HL-60 (cell line): ENCODE measurements at regions not wholly inside any gene's neighbourhood (a gene's known extent, or its start where the extent isn't known, plus 50 kb on each side); places are given as distances from the start of the nearest gene placed in this dataset.

ENCODE experiments used
- DNase-seq, 2 experiments: peaks; one replicate each; pipeline ENCODE4 v3.0.0-alpha.2; 2010 to 2020; ENCODE audit warnings: low read depth in 1 of 2, low spot score in 1 of 2
- H3K27ac ChIP-seq: fragments of 250-450 bp; sonication (Bioruptor Pico); replicated peaks from 2 replicates; pipeline ENCODE4 v1.5.1; 2020; ENCODE audit warnings: mild to moderate bottlenecking, moderate library complexity
- H3K27me3 ChIP-seq: fragments of 250-450 bp; sonication (Bioruptor Pico); 2 replicates; pipeline ENCODE4 v1.5.1; 2021; ENCODE audit warnings: mild to moderate bottlenecking, moderate library complexity; ENCODE audit not compliant: insufficient read depth, poor library complexity, severe bottlenecking
- H3K4me3 ChIP-seq: replicated peaks from 2 replicates; pipeline ENCODE4 v1.5.1; 2011; ENCODE audit warnings: mild to moderate bottlenecking, control low read depth, low read length; ENCODE audit not compliant: insufficient read depth
- GABPA ChIP-seq: IDR thresholded peaks from 2 replicates; pipeline ENCODE4 v1.6.1; 2012; ENCODE audit warnings: low read depth
- POLR2AphosphoS5 ChIP-seq: IDR thresholded peaks from 2 replicates; pipeline ENCODE4 v1.6.1; 2012; ENCODE audit warnings: low read depth
- SPI1 ChIP-seq: IDR thresholded peaks from 2 replicates; pipeline ENCODE4 v1.6.1; 2012; ENCODE audit warnings: low read depth, mild to moderate bottlenecking, borderline replicate concordance
- TF ChIP-seq, protein P1 (sequence below): IDR thresholded peaks from one replicate; pipeline ENCODE4 v1.5.1; 2011; ENCODE audit warnings: low read length, control low read depth, inconsistent platforms; ENCODE audit not compliant: insufficient read depth
- TF ChIP-seq, protein P2 (sequence below): IDR thresholded peaks from 2 replicates; pipeline ENCODE4 v1.6.1; 2012; ENCODE audit warnings: low read depth; ENCODE audit not compliant: insufficient replicate concordance

DNA sequence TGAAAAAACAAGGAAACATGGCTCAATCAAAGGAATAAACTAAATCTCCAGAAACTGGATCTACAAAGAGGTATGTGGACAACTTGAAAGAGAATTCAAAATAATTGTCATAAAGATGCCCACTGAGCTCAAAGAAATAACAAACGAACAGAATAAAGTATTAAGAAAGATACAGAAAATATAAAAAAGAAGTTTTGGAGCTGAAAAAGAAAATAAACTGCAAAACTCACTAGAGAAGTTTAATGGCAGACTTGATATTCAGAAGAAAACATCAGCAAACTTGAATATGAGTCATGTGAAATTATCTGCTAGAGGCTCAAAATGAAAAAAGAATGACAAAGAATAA lies 208.1 kb upstream of the SAMSN1 start:
- Histone ChIP-seq H3K4me3 (no peak overlapping the region), H3K27ac (no peak overlapping the region), H3K27me3 (no peaks in the 10 kb centered on the region)
- TF ChIP-seq POLR2AphosphoS5 = no peak
- no peak for TF ChIP-seq SPI1
- TF ChIP-seq, protein P1, sequence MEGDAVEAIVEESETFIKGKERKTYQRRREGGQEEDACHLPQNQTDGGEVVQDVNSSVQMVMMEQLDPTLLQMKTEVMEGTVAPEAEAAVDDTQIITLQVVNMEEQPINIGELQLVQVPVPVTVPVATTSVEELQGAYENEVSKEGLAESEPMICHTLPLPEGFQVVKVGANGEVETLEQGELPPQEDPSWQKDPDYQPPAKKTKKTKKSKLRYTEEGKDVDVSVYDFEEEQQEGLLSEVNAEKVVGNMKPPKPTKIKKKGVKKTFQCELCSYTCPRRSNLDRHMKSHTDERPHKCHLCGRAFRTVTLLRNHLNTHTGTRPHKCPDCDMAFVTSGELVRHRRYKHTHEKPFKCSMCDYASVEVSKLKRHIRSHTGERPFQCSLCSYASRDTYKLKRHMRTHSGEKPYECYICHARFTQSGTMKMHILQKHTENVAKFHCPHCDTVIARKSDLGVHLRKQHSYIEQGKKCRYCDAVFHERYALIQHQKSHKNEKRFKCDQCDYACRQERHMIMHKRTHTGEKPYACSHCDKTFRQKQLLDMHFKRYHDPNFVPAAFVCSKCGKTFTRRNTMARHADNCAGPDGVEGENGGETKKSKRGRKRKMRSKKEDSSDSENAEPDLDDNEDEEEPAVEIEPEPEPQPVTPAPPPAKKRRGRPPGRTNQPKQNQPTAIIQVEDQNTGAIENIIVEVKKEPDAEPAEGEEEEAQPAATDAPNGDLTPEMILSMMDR = no peak
- TF ChIP-seq, protein P2, sequence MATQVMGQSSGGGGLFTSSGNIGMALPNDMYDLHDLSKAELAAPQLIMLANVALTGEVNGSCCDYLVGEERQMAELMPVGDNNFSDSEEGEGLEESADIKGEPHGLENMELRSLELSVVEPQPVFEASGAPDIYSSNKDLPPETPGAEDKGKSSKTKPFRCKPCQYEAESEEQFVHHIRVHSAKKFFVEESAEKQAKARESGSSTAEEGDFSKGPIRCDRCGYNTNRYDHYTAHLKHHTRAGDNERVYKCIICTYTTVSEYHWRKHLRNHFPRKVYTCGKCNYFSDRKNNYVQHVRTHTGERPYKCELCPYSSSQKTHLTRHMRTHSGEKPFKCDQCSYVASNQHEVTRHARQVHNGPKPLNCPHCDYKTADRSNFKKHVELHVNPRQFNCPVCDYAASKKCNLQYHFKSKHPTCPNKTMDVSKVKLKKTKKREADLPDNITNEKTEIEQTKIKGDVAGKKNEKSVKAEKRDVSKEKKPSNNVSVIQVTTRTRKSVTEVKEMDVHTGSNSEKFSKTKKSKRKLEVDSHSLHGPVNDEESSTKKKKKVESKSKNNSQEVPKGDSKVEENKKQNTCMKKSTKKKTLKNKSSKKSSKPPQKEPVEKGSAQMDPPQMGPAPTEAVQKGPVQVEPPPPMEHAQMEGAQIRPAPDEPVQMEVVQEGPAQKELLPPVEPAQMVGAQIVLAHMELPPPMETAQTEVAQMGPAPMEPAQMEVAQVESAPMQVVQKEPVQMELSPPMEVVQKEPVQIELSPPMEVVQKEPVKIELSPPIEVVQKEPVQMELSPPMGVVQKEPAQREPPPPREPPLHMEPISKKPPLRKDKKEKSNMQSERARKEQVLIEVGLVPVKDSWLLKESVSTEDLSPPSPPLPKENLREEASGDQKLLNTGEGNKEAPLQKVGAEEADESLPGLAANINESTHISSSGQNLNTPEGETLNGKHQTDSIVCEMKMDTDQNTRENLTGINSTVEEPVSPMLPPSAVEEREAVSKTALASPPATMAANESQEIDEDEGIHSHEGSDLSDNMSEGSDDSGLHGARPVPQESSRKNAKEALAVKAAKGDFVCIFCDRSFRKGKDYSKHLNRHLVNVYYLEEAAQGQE = no peak
- TF ChIP-seq GABPA = no peak
- DNase-seq = no peak

DNA sequence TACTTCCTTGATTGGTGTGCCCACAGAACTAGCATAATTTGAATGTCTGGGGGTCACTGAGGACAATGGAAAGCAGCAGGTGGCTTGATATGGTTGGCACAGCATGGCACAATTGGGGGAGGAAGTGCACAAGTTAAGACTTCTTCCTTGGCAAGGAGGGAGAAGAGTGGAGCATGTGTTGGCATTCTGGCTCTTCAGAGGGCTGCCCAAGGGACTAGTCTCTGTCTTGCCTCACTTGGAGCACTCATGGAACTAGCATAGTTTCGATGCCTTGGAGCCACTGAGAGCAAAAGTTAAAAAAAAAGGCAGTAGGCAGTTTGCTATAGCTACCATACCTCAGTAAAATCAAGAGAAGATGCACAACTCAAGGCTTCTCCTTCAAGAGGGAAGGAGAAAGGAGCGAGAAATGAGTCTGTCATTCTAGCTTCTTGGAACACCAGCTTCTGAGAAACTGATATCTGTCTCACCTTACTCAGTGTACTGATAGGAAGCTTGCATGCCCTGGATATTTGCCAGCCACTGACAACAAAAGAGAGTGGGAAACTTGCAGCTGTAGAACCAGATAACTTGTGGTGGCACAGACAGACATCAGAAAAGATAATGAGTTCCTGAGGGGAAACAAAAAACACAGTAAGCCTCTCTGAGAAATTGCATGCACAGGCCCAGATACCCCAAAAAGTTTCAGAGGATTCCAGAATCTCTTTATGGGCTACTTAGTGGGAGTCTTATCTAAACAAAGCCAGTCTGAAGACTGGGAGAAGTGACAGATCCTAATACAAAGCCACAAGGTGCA lies 207.5 kb upstream of the SAMSN1 start:
- no peaks in the 10 kb centered on the region for H3K27me3 ChIP-seq
- no peak overlapping the region for H3K27ac ChIP-seq
- H3K4me3 ChIP-seq = no peak overlapping the region
- no peak for DNase-seq
- TF ChIP-seq, protein P1 = no peak

DNA sequence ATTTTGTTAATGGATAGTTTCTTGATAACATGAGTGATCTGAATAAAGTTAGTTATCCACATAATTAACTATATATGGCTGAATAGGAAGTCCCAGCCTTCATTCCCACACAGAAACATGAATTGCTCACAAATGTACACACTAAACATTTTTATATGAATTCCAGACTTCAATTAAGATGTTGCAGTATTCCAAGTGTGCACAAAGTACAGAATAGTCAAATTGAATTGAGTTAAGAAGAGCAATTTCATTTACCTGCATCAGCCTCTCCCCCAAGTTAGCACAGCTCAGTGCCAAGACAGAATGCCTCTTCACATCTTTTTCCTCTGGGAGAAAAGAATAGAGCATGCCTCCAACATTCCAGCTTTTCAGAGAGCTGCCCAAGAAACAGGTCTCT lies 207.0 kb upstream of the SAMSN1 start:
- TF ChIP-seq POLR2AphosphoS5 (no peak), SPI1 (no peak), GABPA (no peak)
- TF ChIP-seq, protein P2 = no peak
- TF ChIP-seq, protein P1 = no peak
- Histone ChIP-seq H3K27me3 (no peaks in the 10 kb centered on the region), H3K27ac (no peak overlapping the region), H3K4me3 (no peak overlapping the region)
- DNase-seq = no peak

DNA sequence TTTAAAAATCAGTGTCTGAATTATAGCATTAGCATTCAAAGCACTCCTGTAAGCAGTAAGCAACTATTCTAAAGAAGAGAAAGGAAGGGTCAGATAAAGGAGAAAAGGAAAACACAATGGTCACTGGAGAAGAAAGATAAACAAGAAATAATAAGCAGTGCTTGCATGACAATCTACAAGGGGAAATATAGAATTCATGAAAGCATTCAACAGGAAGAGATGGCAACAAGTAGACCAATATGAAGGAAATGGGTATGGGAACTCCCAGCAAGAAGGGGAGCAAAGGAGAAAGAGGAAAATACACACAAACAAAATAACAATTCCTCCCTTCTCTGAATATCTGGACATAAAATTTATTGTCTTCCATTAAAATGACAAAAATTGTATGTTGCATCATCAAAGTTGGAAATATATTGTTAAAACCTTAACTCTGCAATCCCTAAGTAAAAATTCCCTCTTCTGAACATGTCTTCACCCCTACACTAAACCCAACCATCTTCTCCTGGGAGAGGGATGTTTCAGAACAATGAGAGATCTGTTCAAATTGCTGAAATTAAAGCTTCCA lies 206.3 kb upstream of the SAMSN1 start:
- TF ChIP-seq, protein P1 = no peak
- TF ChIP-seq, protein P2 = no peak
- TF ChIP-seq SPI1 (no peak), POLR2AphosphoS5 (no peak), GABPA (no peak)
- H3K27ac ChIP-seq = no peak overlapping the region
- no peak for DNase-seq
- no peak overlapping the region for H3K4me3 ChIP-seq
- no peaks in the 10 kb centered on the region for H3K27me3 ChIP-seq
